GM12873 (cell line): ENCODE measurements at regions not wholly inside any gene's neighbourhood (a gene's known extent, or its start where the extent isn't known, plus 50 kb on each side); places are given as distances from the start of the nearest gene placed in this dataset.

Experiments used
- TF ChIP-seq, protein P1 (sequence below): IDR thresholded peaks from 2 replicates; pipeline ENCODE4 v1.5.1; 2012; ENCODE audit warnings: low read depth, mild to moderate bottlenecking, moderate library complexity, low read length, control low read depth; ENCODE audit not compliant: insufficient read depth; ENCODE audit errors: missing control alignments

DNA sequence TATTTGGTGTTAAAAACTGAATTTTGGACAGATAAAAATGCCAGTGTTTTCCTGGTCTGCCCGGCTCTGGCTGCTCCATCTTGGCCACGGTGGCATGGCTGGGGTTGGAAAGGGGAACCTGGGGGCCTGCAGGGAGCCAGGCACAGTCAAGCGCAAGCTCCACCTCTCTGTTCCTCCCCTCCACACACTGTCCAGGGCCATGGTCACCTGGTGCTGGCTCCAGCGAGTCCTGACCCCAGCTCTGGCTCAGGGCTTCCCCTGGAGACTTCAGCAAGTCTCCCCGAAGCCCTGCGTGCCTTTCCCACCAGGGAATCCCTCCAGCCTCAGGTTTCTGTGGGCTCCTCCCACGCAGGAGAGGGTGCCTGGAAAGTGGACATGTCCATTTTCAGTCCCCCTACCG, 298.5 kb downstream of the QKI start:
- TF ChIP-seq, protein P1, sequence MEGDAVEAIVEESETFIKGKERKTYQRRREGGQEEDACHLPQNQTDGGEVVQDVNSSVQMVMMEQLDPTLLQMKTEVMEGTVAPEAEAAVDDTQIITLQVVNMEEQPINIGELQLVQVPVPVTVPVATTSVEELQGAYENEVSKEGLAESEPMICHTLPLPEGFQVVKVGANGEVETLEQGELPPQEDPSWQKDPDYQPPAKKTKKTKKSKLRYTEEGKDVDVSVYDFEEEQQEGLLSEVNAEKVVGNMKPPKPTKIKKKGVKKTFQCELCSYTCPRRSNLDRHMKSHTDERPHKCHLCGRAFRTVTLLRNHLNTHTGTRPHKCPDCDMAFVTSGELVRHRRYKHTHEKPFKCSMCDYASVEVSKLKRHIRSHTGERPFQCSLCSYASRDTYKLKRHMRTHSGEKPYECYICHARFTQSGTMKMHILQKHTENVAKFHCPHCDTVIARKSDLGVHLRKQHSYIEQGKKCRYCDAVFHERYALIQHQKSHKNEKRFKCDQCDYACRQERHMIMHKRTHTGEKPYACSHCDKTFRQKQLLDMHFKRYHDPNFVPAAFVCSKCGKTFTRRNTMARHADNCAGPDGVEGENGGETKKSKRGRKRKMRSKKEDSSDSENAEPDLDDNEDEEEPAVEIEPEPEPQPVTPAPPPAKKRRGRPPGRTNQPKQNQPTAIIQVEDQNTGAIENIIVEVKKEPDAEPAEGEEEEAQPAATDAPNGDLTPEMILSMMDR = no peak

DNA sequence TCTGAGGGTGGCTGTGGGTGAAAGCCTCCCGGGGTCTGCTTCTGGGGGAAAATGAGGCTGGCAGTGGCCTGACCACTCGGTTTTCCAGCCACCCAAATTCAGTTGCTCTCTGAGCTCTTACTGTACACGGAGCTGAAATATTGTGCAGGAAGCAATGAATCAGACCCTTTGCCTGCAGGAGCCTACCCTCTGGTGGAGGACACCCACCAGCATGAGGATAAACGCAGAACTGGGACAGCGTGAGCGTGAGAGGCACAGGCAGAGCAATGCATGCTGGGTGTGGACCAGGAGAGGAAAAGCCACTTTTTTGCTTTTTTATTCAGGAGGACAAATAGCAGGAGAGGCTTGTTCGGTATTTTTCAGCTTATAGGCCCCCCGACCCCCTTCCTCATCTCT, 298.0 kb downstream of the QKI start:
- TF ChIP-seq, protein P1 = no peak

DNA sequence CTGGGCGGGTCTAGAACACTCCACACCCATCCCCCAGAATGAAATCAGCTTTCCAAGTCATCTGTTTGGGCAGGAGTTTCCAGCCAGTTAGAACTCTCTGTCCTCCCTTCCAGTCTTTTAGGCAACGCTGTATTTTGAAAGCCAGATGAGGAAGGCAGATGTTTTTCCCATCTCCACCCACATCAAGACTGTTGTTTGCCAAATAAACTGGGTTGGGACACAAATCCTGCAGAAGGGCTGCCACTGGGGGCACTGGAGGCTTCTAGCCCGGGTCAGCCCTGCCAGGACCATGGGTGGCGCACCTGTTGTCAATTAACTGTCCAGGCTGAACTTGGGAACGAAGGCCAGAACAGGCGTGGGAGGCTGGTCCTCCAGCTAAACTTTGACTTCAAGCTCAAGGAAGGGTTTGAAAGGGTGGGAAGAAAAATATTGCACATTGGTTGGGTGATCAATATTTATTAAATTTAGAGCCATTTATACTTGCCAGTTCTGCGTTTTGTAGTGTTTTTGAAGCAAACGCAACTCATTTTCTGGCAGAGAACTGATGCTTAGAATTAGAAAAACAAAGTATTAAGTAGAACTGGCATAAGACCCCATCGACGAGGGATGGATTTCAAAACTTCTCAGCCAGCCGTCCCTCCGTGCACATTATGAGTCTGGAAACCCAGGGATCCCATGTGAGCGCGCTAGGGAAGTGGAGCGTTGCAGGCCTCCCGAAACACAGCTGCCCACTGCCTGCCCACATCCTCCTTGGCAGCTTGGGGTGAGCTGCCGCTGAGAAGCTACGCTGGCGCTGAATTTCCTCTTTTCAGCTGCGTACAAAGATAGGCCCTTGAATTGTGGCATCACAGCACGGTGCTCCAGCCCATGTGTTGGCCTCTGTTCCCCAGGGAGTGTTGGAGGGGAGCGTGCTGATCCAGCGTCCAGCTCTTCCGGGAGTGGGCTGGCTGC, 297.4 kb downstream of the QKI start:
- TF ChIP-seq, protein P1 = peak; percentile 32

DNA sequence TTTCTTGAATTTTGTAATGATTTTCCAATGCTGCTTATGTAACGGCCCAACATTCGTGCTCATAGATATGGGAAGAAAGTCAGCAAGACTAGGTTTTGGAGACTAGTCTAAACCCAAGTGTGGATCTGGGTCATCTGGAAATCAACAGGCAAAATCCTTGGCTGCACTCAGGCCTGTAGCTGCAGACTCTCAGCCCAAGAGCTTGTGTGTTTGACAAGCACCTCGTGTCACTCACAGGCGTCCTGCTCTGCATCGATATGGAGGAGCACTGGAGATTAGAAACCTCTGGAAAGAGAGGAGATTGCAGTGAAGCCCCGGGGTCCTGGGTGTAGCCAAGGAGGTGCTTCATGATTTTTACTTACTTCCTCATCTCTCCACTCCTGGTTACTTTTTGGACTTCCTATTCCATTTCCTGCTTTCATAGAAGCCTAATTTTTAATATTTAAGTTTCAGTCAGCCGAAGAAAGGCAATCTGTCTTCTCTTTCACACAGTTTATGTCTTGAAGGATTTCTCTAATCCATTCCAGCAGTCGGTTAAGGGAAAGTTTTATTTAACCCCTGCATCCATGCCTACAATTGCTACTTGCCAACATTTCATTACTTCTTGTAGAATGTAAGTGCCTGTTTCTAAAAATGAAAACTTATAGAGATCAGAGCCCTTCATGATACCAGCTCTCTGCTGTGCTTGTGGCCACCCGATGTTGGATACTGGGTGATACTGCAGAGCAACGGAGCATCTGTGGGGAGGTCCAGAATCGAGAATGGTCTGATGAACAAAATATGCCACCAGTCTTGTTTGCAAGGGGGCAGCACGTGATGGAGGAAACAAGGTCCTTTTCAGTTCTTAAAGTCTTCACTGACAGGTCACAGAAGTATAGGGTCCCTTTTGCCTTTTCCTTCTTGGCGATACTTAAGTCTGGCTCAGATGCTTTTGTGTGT, 296.3 kb downstream of the QKI start:
- TF ChIP-seq, protein P1 = no peak

DNA sequence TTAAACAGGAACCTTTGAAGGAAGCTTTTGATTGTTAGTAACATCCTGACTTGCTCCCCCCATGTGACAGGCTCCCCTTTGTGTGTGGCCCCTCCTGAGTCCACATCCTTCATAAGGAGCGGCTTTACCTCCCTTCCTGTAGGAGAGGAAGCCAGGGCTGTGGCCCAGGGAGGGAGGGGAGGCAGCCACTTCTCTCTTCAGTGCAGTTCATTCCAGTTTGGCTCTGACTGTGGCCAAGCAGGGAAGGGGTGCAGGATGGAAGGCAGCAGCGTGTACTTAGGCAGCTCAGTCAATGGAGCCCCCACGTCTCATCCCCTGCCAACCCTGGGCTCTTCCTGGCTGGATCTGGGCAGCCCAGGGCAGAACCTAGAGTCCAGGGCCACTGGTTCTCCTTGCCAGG, 295.2 kb downstream of the QKI start:
- TF ChIP-seq, protein P1 = no peak

DNA sequence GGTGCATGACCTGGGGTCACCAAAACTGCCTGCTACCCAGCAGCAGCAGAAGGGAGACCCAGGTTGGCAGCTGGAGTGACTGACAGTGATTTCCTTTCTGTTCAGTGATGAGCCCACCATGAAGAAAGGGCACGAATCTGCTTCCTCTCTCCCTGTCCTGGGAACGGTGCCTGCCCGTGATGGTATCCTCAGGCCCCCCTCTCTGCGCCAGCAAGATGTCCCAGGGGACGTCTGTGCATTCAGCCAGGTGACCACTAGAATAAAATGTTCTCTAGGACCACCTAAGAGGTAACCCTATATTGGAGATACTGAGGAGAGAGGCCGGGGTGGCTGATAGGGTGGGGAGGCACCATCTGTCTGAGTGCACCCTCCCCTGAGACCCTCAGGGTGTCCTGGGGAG, 294.7 kb downstream of the QKI start:
- TF ChIP-seq, protein P1 = no peak

DNA sequence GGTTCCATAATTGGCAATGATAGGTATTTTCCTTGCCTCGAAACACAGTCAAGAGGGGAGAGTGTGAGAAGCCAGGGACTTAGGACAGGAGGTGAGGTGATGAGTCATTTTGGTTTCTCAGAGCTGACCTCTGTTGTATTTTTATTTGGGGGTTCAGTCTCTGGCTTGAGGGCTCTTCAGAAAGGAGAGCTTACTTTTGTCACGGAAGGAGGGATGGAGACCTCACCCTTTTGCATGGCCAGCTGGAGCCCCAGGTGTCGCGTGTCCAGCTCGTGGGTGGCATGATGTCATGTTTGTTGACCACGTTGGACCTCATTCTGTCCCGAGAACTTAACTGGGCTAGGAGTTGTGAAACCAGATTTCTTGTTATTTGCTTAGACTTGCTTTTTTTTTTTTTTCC, 293.9 kb downstream of the QKI start:
- TF ChIP-seq, protein P1 = no peak
